MM.1S (cell line): ENCODE measurements at regions not wholly inside any gene's neighbourhood (a gene's known extent, or its start where the extent isn't known, plus 50 kb on each side); places are given as distances from the start of the nearest gene placed in this dataset.

Experiments
- CTCF ChIP-seq: fragments of 300-600 bp; sonication (generic); IDR thresholded peaks from 2 replicates; pipeline ENCODE4 v1.5.1; 2016; ENCODE audit warnings: antibody characterized with exemption, low read length, mixed read lengths
- EZH2phosphoT487 ChIP-seq: fragments of 300-600 bp; sonication (generic); IDR thresholded peaks from 2 replicates; pipeline ENCODE4 v1.6.1; 2018; ENCODE audit warnings: antibody characterized with exemption, low read length

GRCh38 chr4:59823311-59823710 is 1376.8 kb upstream of the ADGRL3 start:
- TF ChIP-seq EZH2phosphoT487 (no peak), CTCF (no peak)
